ACC112 (cell line): ENCODE measurements at regions not wholly inside any gene's neighbourhood (a gene's known extent, or its start where the extent isn't known, plus 50 kb on each side); places are given as distances from the start of the nearest gene placed in this dataset.

Source experiments
- H2AFZ ChIP-seq: fragments of 200-600 bp; sonication (generic); one replicate; pipeline ENCODE4 v1.6.0; 2017; ENCODE audit warnings: antibody characterized with exemption, low read length; ENCODE audit not compliant: unreplicated experiment
- H3K27ac ChIP-seq: fragments of 200-600 bp; sonication (generic); 2 replicates; pipeline ENCODE4 v1.5.1; 2014; ENCODE audit warnings: low read depth, mild to moderate bottlenecking, antibody characterized with exemption, low read length, moderate library complexity
- H3K27me3 ChIP-seq: fragments of 200-600 bp; sonication (generic); 2 replicates; pipeline ENCODE4 v1.6.1; 2014; ENCODE audit warnings: mild to moderate bottlenecking, antibody characterized with exemption, low read length, moderate library complexity, mixed read lengths; ENCODE audit not compliant: insufficient read depth
- H3K36me3 ChIP-seq: fragments of 200-600 bp; sonication (generic); 2 replicates; pipeline ENCODE4 v1.6.1; 2016; ENCODE audit warnings: mild to moderate bottlenecking, antibody characterized with exemption, low read length, moderate library complexity, mixed read lengths; ENCODE audit not compliant: insufficient read depth
- H3K4me1 ChIP-seq: fragments of 200-600 bp; sonication (generic); one replicate; pipeline ENCODE4 v1.6.1; 2016; ENCODE audit warnings: low read length, mixed read lengths; ENCODE audit not compliant: insufficient read depth, unreplicated experiment, control insufficient read depth
- H3K4me3 ChIP-seq: fragments of 200-600 bp; sonication (generic); 2 replicates; pipeline ENCODE4 v1.5.1; 2014; ENCODE audit warnings: mild to moderate bottlenecking, low read depth, low read length
- H3K79me2 ChIP-seq: fragments of 200-600 bp; sonication (generic); one replicate; pipeline ENCODE4 v1.6.0; 2016; ENCODE audit warnings: low read length; ENCODE audit not compliant: control insufficient read depth, unreplicated experiment, insufficient read depth

DNA sequence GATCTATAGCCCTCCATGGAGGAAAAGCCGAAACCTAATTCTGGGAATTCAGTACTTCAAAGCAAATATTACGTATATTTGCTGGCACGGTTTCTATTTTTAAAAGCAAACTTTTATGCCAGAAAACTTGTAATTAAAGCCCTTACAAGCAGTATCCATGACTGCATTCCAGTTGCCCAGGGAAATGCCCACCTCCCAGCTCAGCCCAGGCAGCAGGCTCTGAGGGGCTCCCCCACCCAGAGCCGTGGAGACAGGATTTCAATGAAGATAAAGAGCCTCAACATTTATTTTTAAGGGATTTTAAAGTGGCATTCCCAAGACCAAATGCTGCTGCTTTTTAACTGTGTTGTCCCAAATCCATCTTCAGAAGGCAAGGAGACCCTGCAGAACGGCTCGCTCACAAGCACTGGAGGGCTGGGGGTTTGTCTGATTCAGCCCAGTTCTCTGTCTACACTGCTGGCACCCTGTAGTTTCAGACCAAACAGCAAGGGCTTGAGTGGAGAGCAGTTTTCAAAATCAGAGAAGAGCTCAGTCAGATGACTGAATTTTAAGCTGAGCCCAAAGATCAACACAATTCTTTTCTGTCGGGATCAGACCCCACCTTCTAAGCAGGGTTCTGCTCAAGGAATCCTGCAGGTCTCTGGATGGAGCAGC, 105.1 kb downstream of the KCNF1 start:
- Histone ChIP-seq H2AFZ (no peak overlapping the region), H3K27me3 (peaks cover 94% of the 10 kb centered on the region), H3K4me1 (no peaks in the 10 kb centered on the region), H3K27ac (no peak overlapping the region), H3K36me3 (no peaks in the 10 kb centered on the region), H3K4me3 (no peak overlapping the region), H3K79me2 (no peaks in the 10 kb centered on the region)

DNA sequence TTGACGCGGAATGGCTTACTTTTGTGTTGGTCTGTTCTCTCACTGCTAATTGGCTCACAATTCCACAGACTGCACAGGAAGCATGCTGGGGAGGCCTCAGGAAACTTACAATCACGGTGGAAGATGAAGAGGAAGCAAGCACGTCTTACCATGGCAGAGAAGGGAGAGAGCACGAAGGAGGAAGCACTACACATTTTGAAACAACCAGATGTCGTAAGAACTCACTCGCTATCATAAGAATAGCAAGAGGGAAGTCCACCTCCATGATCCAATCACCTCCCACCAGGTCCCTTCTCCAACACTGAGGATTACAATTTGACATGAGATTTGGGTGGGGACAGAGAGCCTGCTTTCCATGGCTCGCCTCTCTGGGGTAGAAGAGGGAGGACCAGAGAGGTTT, 106.2 kb downstream of the KCNF1 start:
- no peaks in the 10 kb centered on the region for H3K79me2 ChIP-seq
- no peaks in the 10 kb centered on the region for H3K36me3 ChIP-seq
- H3K4me1 ChIP-seq, result no peaks in the 10 kb centered on the region
- H2AFZ ChIP-seq, result no peak overlapping the region
- no peak overlapping the region for H3K27ac ChIP-seq
- peaks cover 97% of the 10 kb centered on the region for H3K27me3 ChIP-seq
- H3K4me3 ChIP-seq, result no peak overlapping the region

DNA sequence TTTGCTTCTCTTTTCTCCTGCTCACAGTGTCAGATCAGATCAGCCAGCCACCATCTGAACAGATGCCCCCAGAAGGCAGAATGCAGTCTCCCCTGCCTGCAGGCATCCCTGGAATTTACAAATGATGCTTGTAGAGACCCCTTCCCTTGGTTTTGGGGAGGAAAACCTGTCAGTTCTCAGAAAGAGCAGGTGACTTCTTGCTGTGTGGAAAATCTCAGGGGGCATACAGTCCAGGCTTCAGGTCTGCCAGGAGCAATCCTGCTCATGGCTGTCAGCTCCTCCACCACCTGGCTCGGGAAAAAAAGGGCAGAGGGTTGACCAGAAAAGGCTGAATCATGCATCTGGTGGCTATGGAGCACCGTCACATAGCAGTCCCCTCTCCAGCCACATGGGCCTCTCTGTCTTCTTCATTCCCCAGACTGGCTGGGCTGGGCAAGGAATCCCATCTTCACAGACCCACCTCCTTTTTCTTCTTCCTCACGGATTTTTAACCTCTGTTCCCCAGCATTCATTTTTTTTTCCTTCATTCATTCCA, 107.0 kb downstream of the KCNF1 start:
- no peaks in the 10 kb centered on the region for H3K4me1 ChIP-seq
- no peak overlapping the region for H3K4me3 ChIP-seq
- no peaks in the 10 kb centered on the region for H3K36me3 ChIP-seq
- H2AFZ ChIP-seq, result no peak overlapping the region
- peaks cover 91% of the 10 kb centered on the region for H3K27me3 ChIP-seq
- H3K79me2 ChIP-seq, result no peaks in the 10 kb centered on the region
- no peak overlapping the region for H3K27ac ChIP-seq

DNA sequence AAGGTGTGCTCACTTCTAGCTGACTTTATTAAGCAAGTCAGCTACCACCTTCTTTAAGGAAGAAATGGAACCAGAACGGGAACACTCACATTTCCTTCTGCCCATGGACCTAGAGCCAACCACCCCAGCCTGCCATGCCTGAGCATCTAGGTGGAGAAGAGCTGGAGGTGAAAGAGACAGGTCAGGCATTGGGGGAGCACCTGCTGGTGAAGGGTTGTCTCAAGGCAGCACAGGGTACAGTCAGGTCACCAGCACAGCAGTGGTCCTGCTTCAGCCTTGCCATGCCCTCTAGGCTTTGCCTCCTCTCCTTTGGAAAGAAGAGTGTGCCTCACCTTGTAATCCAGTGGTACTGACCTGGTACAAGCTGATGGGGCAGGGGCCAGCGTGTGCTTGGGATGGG, 107.9 kb downstream of the KCNF1 start:
- Histone ChIP-seq H3K27ac (no peak overlapping the region), H3K79me2 (no peaks in the 10 kb centered on the region), H3K4me3 (no peak overlapping the region), H3K27me3 (peaks cover 82% of the 10 kb centered on the region), H3K36me3 (no peaks in the 10 kb centered on the region), H3K4me1 (no peaks in the 10 kb centered on the region), H2AFZ (no peak overlapping the region)

GRCh38 chr2:11022064-11022463, 110.3 kb downstream of the KCNF1 start:
- Histone ChIP-seq H3K4me1 (no peaks in the 10 kb centered on the region), H3K79me2 (no peaks in the 10 kb centered on the region), H3K27ac (no peak overlapping the region), H3K36me3 (no peaks in the 10 kb centered on the region), H2AFZ (no peak overlapping the region), H3K27me3 (peaks cover 59% of the 10 kb centered on the region), H3K4me3 (no peak overlapping the region)

DNA sequence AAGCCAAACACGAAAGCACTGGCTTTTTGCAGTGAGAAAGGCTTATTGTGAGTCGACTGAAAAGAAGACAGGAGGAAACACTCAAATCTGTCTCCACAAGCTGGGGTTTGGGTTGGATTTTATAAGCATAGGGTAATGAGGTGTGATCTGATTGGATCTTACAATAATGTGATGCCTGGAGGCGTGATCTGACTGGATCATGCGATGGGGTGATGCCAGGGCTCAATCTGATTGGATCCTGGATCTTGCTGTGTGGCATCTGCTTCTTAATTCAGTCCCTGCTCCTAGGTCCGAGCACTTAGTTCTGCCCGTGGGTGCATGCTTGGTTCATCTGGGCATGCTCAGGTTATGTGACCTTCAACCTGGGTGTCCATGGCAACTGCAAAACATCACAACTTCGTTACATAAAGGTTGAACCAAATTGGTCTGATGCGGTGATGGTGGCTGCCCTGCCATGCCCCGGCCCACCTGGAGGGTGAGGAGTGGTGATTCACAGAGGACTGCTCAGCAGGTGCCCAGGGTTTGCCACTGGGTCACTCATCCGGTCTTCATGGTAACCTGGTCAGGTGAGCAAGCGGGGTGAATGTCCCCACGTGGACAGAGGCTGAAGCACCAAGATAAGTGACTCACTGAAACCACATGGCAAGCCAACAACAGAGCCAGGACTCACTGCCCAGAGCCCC, 111.0 kb downstream of the KCNF1 start:
- H3K27me3 ChIP-seq, result peaks cover 53% of the 10 kb centered on the region
- H3K27ac ChIP-seq, result no peak overlapping the region
- H3K4me1 ChIP-seq, result no peaks in the 10 kb centered on the region
- H3K36me3 ChIP-seq, result no peaks in the 10 kb centered on the region
- H2AFZ ChIP-seq, result no peak overlapping the region
- H3K4me3 ChIP-seq, result no peak overlapping the region
- H3K79me2 ChIP-seq, result no peaks in the 10 kb centered on the region

DNA sequence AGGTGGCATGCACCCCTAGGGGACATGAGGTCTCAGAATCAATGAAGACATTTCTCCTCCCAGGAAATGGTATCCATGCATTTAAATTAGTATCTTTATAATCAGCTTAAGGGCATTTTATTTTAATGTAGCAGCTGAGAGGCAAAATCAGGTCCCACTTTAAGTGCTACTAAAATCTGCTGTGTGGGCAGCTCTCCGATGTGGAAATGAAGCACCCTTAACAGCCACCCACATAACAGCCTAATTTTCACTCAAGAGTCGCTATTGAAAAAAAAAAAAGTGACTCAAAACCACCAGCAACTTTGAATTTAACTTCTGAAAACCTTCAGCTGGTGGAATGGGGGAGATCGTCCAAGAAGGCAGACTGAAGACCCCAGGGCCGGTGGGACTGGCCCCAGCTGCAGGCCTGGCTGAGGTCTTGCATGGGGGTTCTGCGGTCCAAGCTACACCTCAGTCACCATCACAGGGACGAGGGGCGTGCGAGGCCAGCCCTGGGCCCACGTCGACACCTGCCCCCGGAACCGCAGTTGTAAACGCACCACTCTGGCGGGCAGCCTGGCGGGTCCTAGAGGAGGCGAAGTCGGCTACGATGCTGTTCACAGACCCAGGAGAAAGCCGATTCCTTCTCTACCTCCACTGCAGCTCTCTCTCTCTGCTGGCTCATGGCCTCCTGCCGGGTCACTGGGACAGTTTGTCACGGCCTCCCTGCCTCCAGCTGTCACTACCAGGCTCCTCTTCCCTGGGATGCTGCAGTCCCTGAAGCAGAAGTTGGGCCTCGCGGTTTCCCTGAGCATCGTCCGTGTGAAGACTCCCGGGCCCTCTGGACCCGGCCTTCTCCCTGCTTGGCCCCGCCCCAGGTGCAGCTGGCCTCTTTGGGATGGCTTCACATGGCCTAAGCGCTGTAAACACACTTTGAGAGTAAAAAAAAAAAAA, 111.9 kb downstream of the KCNF1 start:
- no peak overlapping the region for H3K27ac ChIP-seq
- H3K79me2 ChIP-seq, result no peaks in the 10 kb centered on the region
- H2AFZ ChIP-seq, result no peak overlapping the region
- no peaks in the 10 kb centered on the region for H3K36me3 ChIP-seq
- peaks cover 44% of the 10 kb centered on the region for H3K27me3 ChIP-seq
- H3K4me3 ChIP-seq, result no peak overlapping the region
- no peaks in the 10 kb centered on the region for H3K4me1 ChIP-seq

DNA sequence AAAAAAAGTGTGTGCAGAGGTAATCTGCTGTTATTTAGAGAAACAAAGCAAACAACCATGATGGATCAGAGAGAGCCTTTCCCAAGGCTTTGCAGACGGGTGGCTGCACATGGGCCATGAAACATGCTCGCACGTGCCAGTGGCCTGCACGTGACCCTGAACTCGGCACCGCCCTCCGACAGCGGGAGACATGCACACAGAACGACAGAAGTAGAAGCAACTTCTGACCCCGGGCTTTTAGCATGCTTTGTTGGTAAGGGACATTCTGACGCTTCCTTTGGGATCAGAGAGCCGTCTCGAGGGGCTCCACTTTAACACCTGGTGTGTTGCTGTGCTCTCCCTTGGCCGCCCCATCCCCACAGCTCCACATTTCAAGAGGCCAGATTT, 112.5 kb downstream of the KCNF1 start:
- Histone ChIP-seq H3K27me3 (peaks cover 38% of the 10 kb centered on the region), H3K27ac (no peak overlapping the region), H3K36me3 (no peaks in the 10 kb centered on the region), H3K4me3 (no peak overlapping the region), H3K79me2 (no peaks in the 10 kb centered on the region), H3K4me1 (no peaks in the 10 kb centered on the region), H2AFZ (no peak overlapping the region)

DNA sequence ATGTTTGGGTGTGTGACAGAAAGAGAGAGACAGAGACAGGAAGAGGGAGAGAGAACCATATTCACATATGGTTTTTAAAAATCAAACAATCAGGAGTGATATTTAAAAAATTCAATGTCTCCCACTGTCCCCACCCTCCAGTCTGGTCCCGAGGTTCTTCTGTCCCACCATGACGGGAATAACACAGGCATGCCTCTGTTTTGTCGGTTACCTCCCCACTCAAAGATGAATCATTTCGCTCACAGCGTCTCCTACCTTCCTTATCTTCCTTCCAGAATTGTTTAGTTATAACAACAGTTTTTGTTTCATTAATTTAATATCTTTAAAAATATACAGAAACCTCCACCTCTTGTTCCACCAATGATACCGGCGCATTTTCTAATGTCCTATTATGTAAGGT, 113.0 kb downstream of the KCNF1 start:
- no peak overlapping the region for H3K4me3 ChIP-seq
- no peaks in the 10 kb centered on the region for H3K79me2 ChIP-seq
- H3K27me3 ChIP-seq, result peaks cover 34% of the 10 kb centered on the region
- no peaks in the 10 kb centered on the region for H3K36me3 ChIP-seq
- H2AFZ ChIP-seq, result no peak overlapping the region
- H3K27ac ChIP-seq, result no peak overlapping the region
- H3K4me1 ChIP-seq, result no peaks in the 10 kb centered on the region

DNA sequence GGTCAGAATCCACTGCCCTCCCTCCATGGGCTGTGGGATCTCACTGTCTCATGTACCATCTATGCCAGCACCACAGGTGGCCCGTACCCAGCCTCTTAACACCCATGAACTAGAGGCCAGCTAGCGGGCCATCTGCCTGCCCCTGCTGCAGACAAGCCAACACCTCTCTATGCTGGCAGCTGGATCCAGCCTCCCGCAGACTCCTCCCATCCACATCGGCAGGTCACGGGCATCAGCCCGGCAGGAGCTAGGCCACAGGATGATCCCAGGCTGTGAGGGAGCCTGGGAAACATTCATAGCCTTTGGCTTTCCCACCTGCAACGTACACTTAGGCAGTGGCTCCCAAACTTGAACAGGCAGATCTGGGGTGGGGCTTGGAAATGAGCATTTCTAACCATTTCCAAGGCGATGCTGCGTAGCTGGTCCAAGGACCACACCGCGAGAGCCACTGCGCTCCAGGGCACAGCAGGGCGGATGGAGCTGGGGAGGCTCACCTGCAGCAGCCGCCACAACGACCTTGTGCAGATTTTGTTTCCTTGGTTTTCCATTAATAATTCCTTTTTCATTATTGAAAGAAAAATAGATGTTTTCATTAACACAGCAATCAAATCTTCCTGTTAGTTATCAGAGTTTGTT, 114.7 kb downstream of the KCNF1 start:
- H3K36me3 ChIP-seq, result no peaks in the 10 kb centered on the region
- no peak overlapping the region for H3K27ac ChIP-seq
- H2AFZ ChIP-seq, result no peak overlapping the region
- no peak overlapping the region for H3K4me3 ChIP-seq
- H3K79me2 ChIP-seq, result no peaks in the 10 kb centered on the region
- peaks cover 31% of the 10 kb centered on the region for H3K27me3 ChIP-seq
- no peaks in the 10 kb centered on the region for H3K4me1 ChIP-seq
